ENCODE measurements at regions not wholly inside any gene's neighbourhood (a gene's known extent, or its start where the extent isn't known, plus 50 kb on each side); places are given as distances from the start of the nearest gene placed in this dataset.

GRCh38 chr16:63457869-63458268 lies 1421.6 kb upstream of the CDH8 start:
- Histone ChIP-seq H3K9me3 (ENCODE audit: severe bottlenecking) (no peaks in the 10 kb centered on the region), H3K27ac (no peak overlapping the region), H3K4me3 (ENCODE audit: low read depth, low read length) (no peak overlapping the region), H3K27me3 (ENCODE audit: insufficient read depth, low read depth, severe bottlenecking) (no peaks in the 10 kb centered on the region), H3K36me3 (no peaks in the 10 kb centered on the region)
- TF ChIP-seq CTCF (IDR thresholded peaks at IDR 0.05; ENCODE audit: low read depth, low read length), result no peak
- no peak for DNase-seq

GRCh38 chr16:63453261-63453660 lies 1417.0 kb upstream of the CDH8 start:
- no peaks in the 10 kb centered on the region for H3K27me3 ChIP-seq (ENCODE audit: insufficient read depth, low read depth, severe bottlenecking)
- no peak overlapping the region for H3K4me3 ChIP-seq (ENCODE audit: low read depth, low read length)
- H3K36me3 ChIP-seq, result no peaks in the 10 kb centered on the region
- no peak overlapping the region for H3K27ac ChIP-seq
- no peak for TF ChIP-seq CTCF (IDR thresholded peaks at IDR 0.05; ENCODE audit: low read depth, low read length)
- DNase-seq, result no peak
- H3K9me3 ChIP-seq (ENCODE audit: severe bottlenecking), result no peaks in the 10 kb centered on the region

GRCh38 chr16:63447121-63447520 lies 1410.9 kb upstream of the CDH8 start:
- no peak for DNase-seq
- no peak for TF ChIP-seq CTCF (IDR thresholded peaks at IDR 0.05; ENCODE audit: low read depth, low read length)
- H3K27me3 ChIP-seq (ENCODE audit: insufficient read depth, low read depth, severe bottlenecking), result no peaks in the 10 kb centered on the region
- no peaks in the 10 kb centered on the region for H3K9me3 ChIP-seq (ENCODE audit: severe bottlenecking)
- H3K36me3 ChIP-seq, result no peaks in the 10 kb centered on the region
- no peak overlapping the region for H3K27ac ChIP-seq
- H3K4me3 ChIP-seq (ENCODE audit: low read depth, low read length), result no peak overlapping the region

GRCh38 chr16:63442246-63442645 lies 1406.0 kb upstream of the CDH8 start:
- TF ChIP-seq CTCF (IDR thresholded peaks at IDR 0.05; ENCODE audit: low read depth, low read length), result no peak
- no peak for DNase-seq

GRCh38 chr16:63426275-63426870 lies 1390.1 kb upstream of the CDH8 start:
- DNase-seq, result no peak
- TF ChIP-seq CTCF (IDR thresholded peaks at IDR 0.05; ENCODE audit: low read depth, low read length), result no peak
- Histone ChIP-seq H3K9me3 (ENCODE audit: severe bottlenecking) (no peaks in the 10 kb centered on the region), H3K27ac (no peak overlapping the region), H3K4me3 (ENCODE audit: low read depth, low read length) (no peak overlapping the region), H3K36me3 (no peaks in the 10 kb centered on the region), H3K27me3 (ENCODE audit: insufficient read depth, low read depth, severe bottlenecking) (no peaks in the 10 kb centered on the region)

More at GRCh38 chr16:63442246-63442645, 1406.0 kb upstream of the CDH8 start:
- H3K9me3 ChIP-seq (ENCODE audit: severe bottlenecking), result no peaks in the 10 kb centered on the region
- H3K4me3 ChIP-seq (ENCODE audit: low read depth, low read length), result no peak overlapping the region
- no peaks in the 10 kb centered on the region for H3K36me3 ChIP-seq
- no peaks in the 10 kb centered on the region for H3K27me3 ChIP-seq (ENCODE audit: insufficient read depth, low read depth, severe bottlenecking)
- H3K27ac ChIP-seq, result no peak overlapping the region

- H3K4me3 ChIP-seq (ENCODE audit: low read depth, low read length), result no peak overlapping the region
- no peak for DNase-seq
- H3K9me3 ChIP-seq (ENCODE audit: severe bottlenecking), result no peaks in the 10 kb centered on the region
- H3K27me3 ChIP-seq (ENCODE audit: insufficient read depth, low read depth, severe bottlenecking), result no peaks in the 10 kb centered on the region
- no peak overlapping the region for H3K27ac ChIP-seq
- TF ChIP-seq CTCF (IDR thresholded peaks at IDR 0.05; ENCODE audit: low read depth, low read length), result no peak
- no peaks in the 10 kb centered on the region for H3K36me3 ChIP-seq
These were observed 1386.5 kb upstream of the CDH8 start for GRCh38 chr16:63422715-63423114.
